Stimulated activated CD4-positive, alpha-beta T cell treated with anti-CD3 and anti-CD28 coated beads, Interleukin-2, amount 100 ng/mL, for 24 hours (primary cell): ENCODE measurements at regions not wholly inside any gene's neighbourhood (a gene's known extent, or its start where the extent isn't known, plus 50 kb on each side); places are given as distances from the start of the nearest gene placed in this dataset.

ENCODE experiments used
- DNase-seq, 2 donors: peaks; one replicate each; pipeline ENCODE4 v3.0.0-alpha.2; 2020

DNA sequence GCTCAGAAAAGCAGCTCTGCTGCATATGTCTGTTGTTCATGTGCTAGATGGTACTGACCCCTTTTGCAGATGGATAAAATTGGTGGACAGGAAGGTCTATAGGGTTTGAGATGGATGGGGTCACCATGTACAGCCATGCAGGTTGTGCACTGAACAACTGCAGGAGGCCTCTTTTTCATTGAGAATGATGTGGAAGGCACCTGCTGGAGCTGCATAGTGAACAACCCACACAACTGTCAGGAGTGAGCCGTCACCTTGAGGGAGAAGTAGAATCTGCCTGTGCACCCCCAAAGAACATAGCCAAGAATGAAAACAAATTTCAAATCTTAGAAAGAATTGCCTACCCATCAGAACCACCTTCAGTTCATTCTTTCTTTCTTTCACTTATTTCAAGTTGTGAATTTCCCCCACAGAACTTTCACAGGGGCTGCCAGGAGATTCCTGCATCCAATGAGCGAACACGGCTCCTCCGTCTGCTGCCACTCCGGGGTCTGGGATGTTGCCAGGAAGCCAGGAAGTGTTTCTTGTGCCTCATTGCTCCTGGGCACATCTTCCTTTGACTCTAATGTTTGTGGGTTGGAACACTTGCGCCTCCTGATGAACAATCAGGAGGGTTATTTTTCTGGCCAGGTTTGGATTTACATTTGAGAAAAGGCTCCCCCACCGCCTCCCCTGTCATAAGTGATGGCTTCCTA, 53.7 kb upstream of the DOCK1 start:
- no peak for DNase-seq

DNA sequence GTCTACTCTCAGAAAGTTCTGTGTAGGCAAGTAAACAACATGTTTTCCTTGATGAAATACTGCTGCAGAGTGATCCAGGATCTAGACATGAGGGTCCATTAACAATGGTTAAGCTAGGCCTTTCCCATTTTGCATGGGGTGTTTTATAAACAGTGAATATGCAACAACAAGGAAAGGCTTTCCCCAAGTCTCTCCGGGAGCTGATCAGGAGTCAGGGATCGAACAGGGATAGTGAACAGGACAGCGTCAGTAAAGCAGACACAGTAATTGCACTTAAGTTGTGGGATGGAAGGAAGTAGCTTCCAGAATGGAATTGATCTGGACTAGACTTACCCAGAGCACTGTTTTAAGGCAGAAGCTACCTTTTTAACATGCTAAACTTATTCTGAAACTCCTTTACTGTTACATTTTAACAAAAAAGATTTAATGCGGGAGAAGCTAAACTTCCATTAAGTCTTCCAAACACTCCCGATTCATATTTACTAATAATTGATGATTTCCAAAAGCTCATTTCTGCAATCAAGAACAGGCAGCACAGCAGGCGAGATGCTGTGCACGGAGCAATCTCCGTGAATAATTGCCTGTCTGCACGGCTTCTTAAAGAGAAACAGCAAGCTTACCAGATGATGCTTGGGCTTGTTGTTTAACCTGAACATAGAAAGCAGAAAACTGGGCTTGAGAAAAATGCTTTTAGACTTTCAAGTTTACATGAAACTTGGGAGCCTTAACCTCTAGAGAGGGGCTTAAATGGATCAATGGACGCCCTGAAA, 50.3 kb upstream of the DOCK1 start:
- no peak for DNase-seq
